CD4-positive, alpha-beta memory T cell (primary cell): ENCODE measurements at regions not wholly inside any gene's neighbourhood (a gene's known extent, or its start where the extent isn't known, plus 50 kb on each side); places are given as distances from the start of the nearest gene placed in this dataset.

Source experiments
- CTCF ChIA-PET: fragments of 350-600 bp; sonication (Branson Sonifier 250); formaldehyde crosslinking; loops from one replicate; lab custom pipeline; 2021; ENCODE audit warnings: inconsistent platforms; ENCODE audit not compliant: partially characterized antibody; lab: Charles Lee
- POLR2A ChIA-PET: fragments of 350-600 bp; sonication (Branson Sonifier 250); formaldehyde crosslinking; loops from one replicate; lab custom pipeline; 2021; ENCODE audit not compliant: partially characterized antibody; lab: Charles Lee
- DNase-seq, 5 donors: peaks; one replicate each; pipeline versions ENCODE4 v3.0.0 to v3.0.0-alpha.2; 2020 to 2022; ENCODE audit warnings: mixed read lengths in 1 of 5
- H3K27ac ChIP-seq: one replicate; pipeline ENCODE4 v1.7.0; 2013; ENCODE audit warnings: low read depth, low read length
- H3K27me3 ChIP-seq: 2 replicates; pipeline ENCODE4 v1.7.0; 2013; ENCODE audit warnings: mild to moderate bottlenecking, low read length, moderate library complexity; ENCODE audit not compliant: insufficient read depth
- H3K36me3 ChIP-seq: 2 replicates; pipeline ENCODE4 v1.7.0; 2013; ENCODE audit warnings: mild to moderate bottlenecking, low read length, moderate library complexity; ENCODE audit not compliant: insufficient read depth
- H3K4me1 ChIP-seq: 2 replicates; pipeline ENCODE4 v1.7.0; 2013; ENCODE audit warnings: mild to moderate bottlenecking, low read length, moderate library complexity; ENCODE audit not compliant: insufficient read depth
- H3K4me3 ChIP-seq, 2 donors: one replicate each; pipeline ENCODE4 v1.7.0; 2013; ENCODE audit warnings: low read length in 2 of 2, mild to moderate bottlenecking in 1 of 2
- H3K9me3 ChIP-seq, 2 donors: one replicate each; pipeline ENCODE4 v1.7.0; 2013; ENCODE audit warnings: low read length in 2 of 2, control low read depth in 1 of 2; ENCODE audit not compliant: control insufficient read depth in 1 of 2
- H3K27ac Mint-ChIP-seq, 7 donors: one replicate each; pipeline ENCODE4 v1.8.0; 2020 to 2021; ENCODE audit warnings: mixed read lengths in 7 of 7, mild to moderate bottlenecking in 6 of 7, inconsistent platforms in 3 of 7, moderate library complexity in 3 of 7
- H3K27me3 Mint-ChIP-seq, 2 donors: one replicate each; pipeline ENCODE4 v1.8.0; 2020 to 2021; ENCODE audit warnings: mixed read lengths in 2 of 2
- H3K36me3 Mint-ChIP-seq, 2 donors: one replicate each; pipeline ENCODE4 v1.8.0; 2020 to 2021; ENCODE audit warnings: mixed read lengths in 2 of 2, inconsistent platforms in 1 of 2, mild to moderate bottlenecking in 1 of 2
- H3K4me1 Mint-ChIP-seq, 4 donors: one replicate each; pipeline ENCODE4 v1.8.0; 2020 to 2021; ENCODE audit warnings: mixed read lengths in 4 of 4, mild to moderate bottlenecking in 1 of 4
- H3K4me3 Mint-ChIP-seq, 8 donors: one replicate each; pipeline ENCODE4 v1.8.0; 2020 to 2021; ENCODE audit warnings: mixed read lengths in 8 of 8, mild to moderate bottlenecking in 7 of 8, moderate library complexity in 6 of 8, inconsistent platforms in 3 of 8
- H3K9me3 Mint-ChIP-seq, 8 donors: one replicate each; pipeline ENCODE4 v1.8.0; 2020 to 2021; ENCODE audit warnings: mixed read lengths in 8 of 8, mild to moderate bottlenecking in 5 of 8, inconsistent platforms in 3 of 8, moderate library complexity in 1 of 8
- intact Hi-C: fragments of 100-400 bp; cut with micrococcal nuclease; formaldehyde crosslinking; loops from one replicate; pipeline ENCODE4 v1.15.1; 2023

- no peak overlapping the region for H3K4me3 ChIP-seq
- peak in 1 of 5 donors; percentile 19 for DNase-seq
- intact Hi-C loops: no loop called here
- H3K27me3 Mint-ChIP-seq: no peaks in the 10 kb centered on the region
- ChIA-PET POLR2A (no interaction called here), CTCF (no interaction called here)
- H3K36me3 ChIP-seq: no peaks in the 10 kb centered on the region
- no peaks in the 10 kb centered on the region for H3K27me3 ChIP-seq
- no peak overlapping the region for H3K27ac ChIP-seq
- H3K9me3 ChIP-seq: no peaks in the 10 kb centered on the region
- no peaks in the 10 kb centered on the region for H3K4me1 Mint-ChIP-seq
- no peaks in the 10 kb centered on the region for H3K36me3 Mint-ChIP-seq
- H3K9me3 Mint-ChIP-seq: peaks cover 0 to 6% (median 2%) of the 10 kb centered on the region in 8 donors
- H3K4me1 ChIP-seq: no peaks in the 10 kb centered on the region
- H3K4me3 Mint-ChIP-seq: no peak overlapping the region
- no peak overlapping the region for H3K27ac Mint-ChIP-seq
Observed at GRCh38 chr1:195744256-195744655, 864.0 kb downstream of the KCNT2 start.

- Histone ChIP-seq H3K27ac (no peak overlapping the region), H3K4me3 (no peak overlapping the region), H3K9me3 (no peaks in the 10 kb centered on the region), H3K27me3 (no peaks in the 10 kb centered on the region), H3K4me1 (no peaks in the 10 kb centered on the region), H3K36me3 (no peaks in the 10 kb centered on the region)
- intact Hi-C loops: no loop called here
- no peak overlapping the region for H3K27ac Mint-ChIP-seq
- POLR2A ChIA-PET: no interaction called here
- H3K27me3 Mint-ChIP-seq: no peaks in the 10 kb centered on the region
- no peak overlapping the region for H3K4me3 Mint-ChIP-seq
- H3K9me3 Mint-ChIP-seq: peaks cover 0 to 6% (median 3%) of the 10 kb centered on the region in 8 donors
- DNase-seq: no peak
- CTCF ChIA-PET: no interaction called here
- no peaks in the 10 kb centered on the region for H3K4me1 Mint-ChIP-seq
- H3K36me3 Mint-ChIP-seq: no peaks in the 10 kb centered on the region
Observed at GRCh38 chr1:195740862-195741261, 867.4 kb downstream of the KCNT2 start.

- Mint-ChIP-seq H3K27ac (no peak overlapping the region), H3K9me3 (peaks cover 0 to 6% (median 3%) of the 10 kb centered on the region in 8 donors), H3K4me3 (no peak overlapping the region), H3K27me3 (no peaks in the 10 kb centered on the region), H3K4me1 (no peaks in the 10 kb centered on the region), H3K36me3 (no peaks in the 10 kb centered on the region)
- intact Hi-C loops: no loop called here
- Histone ChIP-seq H3K36me3 (no peaks in the 10 kb centered on the region), H3K27ac (no peak overlapping the region), H3K4me3 (no peak overlapping the region), H3K4me1 (no peaks in the 10 kb centered on the region), H3K9me3 (no peaks in the 10 kb centered on the region), H3K27me3 (no peaks in the 10 kb centered on the region)
- DNase-seq: no peak
- CTCF ChIA-PET: interaction anchor here (0.6 kb wide), 1 partner anchor 97 kb away, joined by 3 read pairs; no protein-coding TSS in a partner anchor
- POLR2A ChIA-PET: no interaction called here
Observed at GRCh38 chr1:195738966-195739650, 869.1 kb downstream of the KCNT2 start.

DNA sequence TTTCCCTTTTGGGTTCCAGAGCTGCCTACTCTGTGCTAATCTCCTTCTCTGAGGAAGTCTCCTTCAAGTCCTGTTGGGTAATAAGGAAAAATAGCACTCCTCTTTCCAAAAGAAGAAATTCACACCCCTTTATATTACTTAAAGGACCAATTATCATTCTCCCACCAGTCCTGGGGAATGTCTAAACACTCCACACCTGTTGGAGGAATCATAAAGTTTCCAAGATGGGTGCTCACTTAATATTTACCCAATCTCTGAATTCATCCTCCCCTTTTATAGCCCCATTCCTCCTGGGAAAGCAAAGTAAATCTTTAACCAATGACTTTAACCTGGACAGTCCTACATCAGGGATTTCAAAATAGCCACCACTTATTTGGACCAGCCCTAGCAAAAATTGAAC lies 873.1 kb downstream of the KCNT2 start:
- no peak overlapping the region for H3K4me3 Mint-ChIP-seq
- Histone ChIP-seq H3K27me3 (no peaks in the 10 kb centered on the region), H3K36me3 (no peaks in the 10 kb centered on the region), H3K4me1 (no peaks in the 10 kb centered on the region), H3K4me3 (no peak overlapping the region), H3K27ac (no peak overlapping the region), H3K9me3 (no peaks in the 10 kb centered on the region)
- no peaks in the 10 kb centered on the region for H3K4me1 Mint-ChIP-seq
- no peak overlapping the region for H3K27ac Mint-ChIP-seq
- intact Hi-C loops: no loop called here
- POLR2A ChIA-PET: no interaction called here
- no peaks in the 10 kb centered on the region for H3K36me3 Mint-ChIP-seq
- CTCF ChIA-PET: no interaction called here
- H3K27me3 Mint-ChIP-seq: no peaks in the 10 kb centered on the region
- H3K9me3 Mint-ChIP-seq: peaks cover 0 to 2% (median 0%) of the 10 kb centered on the region in 8 donors
- no peak for DNase-seq

DNA sequence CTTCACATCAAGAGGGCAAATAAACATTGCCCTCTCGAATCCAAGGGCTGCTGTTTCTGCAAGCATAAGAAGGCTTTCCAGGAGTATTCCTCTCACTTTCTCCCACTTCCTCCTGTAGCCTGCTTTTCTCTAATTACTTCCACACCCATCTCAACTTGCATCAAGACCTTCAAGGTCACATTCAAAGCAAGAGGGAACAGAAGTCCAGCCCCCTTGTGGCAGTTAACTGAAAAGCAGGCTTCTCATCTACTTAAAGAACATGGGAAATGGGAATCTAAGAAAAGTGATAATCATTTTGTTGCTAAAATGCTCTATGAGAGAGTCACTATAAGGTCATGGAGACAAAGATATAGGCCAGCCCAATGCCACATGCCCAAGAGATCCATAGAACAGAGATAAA lies 874.4 kb downstream of the KCNT2 start:
- no peak overlapping the region for H3K27ac ChIP-seq
- H3K4me1 Mint-ChIP-seq: no peaks in the 10 kb centered on the region
- H3K27me3 ChIP-seq: no peaks in the 10 kb centered on the region
- no peaks in the 10 kb centered on the region for H3K36me3 Mint-ChIP-seq
- no peak overlapping the region for H3K4me3 Mint-ChIP-seq
- no peaks in the 10 kb centered on the region for H3K9me3 ChIP-seq
- no peaks in the 10 kb centered on the region for H3K4me1 ChIP-seq
- H3K4me3 ChIP-seq: no peak overlapping the region
- no peak for DNase-seq
- no peak overlapping the region for H3K27ac Mint-ChIP-seq
- no peaks in the 10 kb centered on the region for H3K36me3 ChIP-seq
- H3K27me3 Mint-ChIP-seq: no peaks in the 10 kb centered on the region
- CTCF ChIA-PET: no interaction called here
- H3K9me3 Mint-ChIP-seq: peaks cover 0 to 2% (median 0%) of the 10 kb centered on the region in 8 donors
- intact Hi-C loops: no loop called here
- POLR2A ChIA-PET: no interaction called here

DNA sequence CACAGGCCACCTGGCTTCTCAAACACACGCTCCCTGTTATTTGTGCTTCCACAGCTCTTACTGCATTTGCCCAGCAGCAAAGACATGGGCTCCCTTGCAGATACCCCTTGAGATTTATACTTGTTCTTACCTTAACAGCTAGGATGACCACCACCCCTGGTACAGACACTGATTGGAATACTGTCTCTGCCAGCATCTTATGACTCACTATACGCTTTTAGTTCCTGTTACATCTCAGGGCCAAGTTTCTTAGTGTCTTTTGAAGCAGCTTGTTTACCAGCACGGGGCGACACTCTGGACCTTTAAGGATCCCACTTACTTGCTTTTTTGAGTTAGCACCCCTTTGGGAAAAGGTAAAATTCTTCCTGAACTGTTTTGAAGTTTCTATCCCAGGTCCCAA lies 874.8 kb downstream of the KCNT2 start:
- H3K4me1 Mint-ChIP-seq: no peaks in the 10 kb centered on the region
- DNase-seq: no peak
- no peaks in the 10 kb centered on the region for H3K27me3 ChIP-seq
- no peaks in the 10 kb centered on the region for H3K36me3 Mint-ChIP-seq
- ChIA-PET POLR2A (no interaction called here), CTCF (no interaction called here)
- no peaks in the 10 kb centered on the region for H3K4me1 ChIP-seq
- H3K9me3 Mint-ChIP-seq: peaks cover 0 to 2% (median 0%) of the 10 kb centered on the region in 8 donors
- no peaks in the 10 kb centered on the region for H3K36me3 ChIP-seq
- H3K27ac Mint-ChIP-seq: no peak overlapping the region
- no peak overlapping the region for H3K27ac ChIP-seq
- intact Hi-C loops: no loop called here
- no peaks in the 10 kb centered on the region for H3K9me3 ChIP-seq
- no peak overlapping the region for H3K4me3 ChIP-seq
- H3K27me3 Mint-ChIP-seq: no peaks in the 10 kb centered on the region
- no peak overlapping the region for H3K4me3 Mint-ChIP-seq

- intact Hi-C loops: no loop called here
- H3K27me3 Mint-ChIP-seq: no peaks in the 10 kb centered on the region
- no peak overlapping the region for H3K4me3 ChIP-seq
- H3K36me3 Mint-ChIP-seq: no peaks in the 10 kb centered on the region
- H3K9me3 Mint-ChIP-seq: no peaks in the 10 kb centered on the region
- no peaks in the 10 kb centered on the region for H3K4me1 Mint-ChIP-seq
- no peak overlapping the region for H3K27ac Mint-ChIP-seq
- ChIA-PET CTCF (no interaction called here), POLR2A (no interaction called here)
- no peak for DNase-seq
- no peak overlapping the region for H3K27ac ChIP-seq
- no peaks in the 10 kb centered on the region for H3K4me1 ChIP-seq
- H3K27me3 ChIP-seq: no peaks in the 10 kb centered on the region
- H3K36me3 ChIP-seq: no peaks in the 10 kb centered on the region
- no peaks in the 10 kb centered on the region for H3K9me3 ChIP-seq
- no peak overlapping the region for H3K4me3 Mint-ChIP-seq
Observed at GRCh38 chr1:195731385-195731784, 876.9 kb downstream of the KCNT2 start.
